Neural crest cell (in vitro differentiated cells): ENCODE measurements at regions not wholly inside any gene's neighbourhood (a gene's known extent, or its start where the extent isn't known, plus 50 kb on each side); places are given as distances from the start of the nearest gene placed in this dataset.

Source experiments
- DNase-seq: peaks from one replicate; pipeline ENCODE4 v3.0.0; 2021; ENCODE audit warnings: low read depth, mixed read lengths, low spot score
- H3K27ac Mint-ChIP-seq: one replicate; pipeline ENCODE4 v1.8.0; 2021; ENCODE audit warnings: mild to moderate bottlenecking, mixed read lengths; ENCODE audit not compliant: unreplicated experiment
- H3K27me3 Mint-ChIP-seq: 2 replicates; pipeline ENCODE4 v1.8.0; 2021; ENCODE audit warnings: low read depth, mild to moderate bottlenecking, mixed read lengths
- H3K36me3 Mint-ChIP-seq: 2 replicates; pipeline ENCODE4 v1.8.0; 2021; ENCODE audit warnings: low read depth, mild to moderate bottlenecking, mixed read lengths
- H3K4me1 Mint-ChIP-seq: 2 replicates; pipeline ENCODE4 v1.8.0; 2021; ENCODE audit warnings: mixed read lengths
- H3K4me3 Mint-ChIP-seq: one replicate; pipeline ENCODE4 v1.8.0; 2021; ENCODE audit warnings: mild to moderate bottlenecking, mixed read lengths
- H3K9me3 Mint-ChIP-seq: 2 replicates; pipeline ENCODE4 v1.8.0; 2021; ENCODE audit warnings: mixed read lengths
- TF ChIP-seq, protein P1 (sequence below): fragments of 200-600 bp; sonication (generic); conservative IDR thresholded peaks from 2 replicates; pipeline ENCODE4 v1.5.0; 2021; ENCODE audit warnings: antibody characterized with exemption, mild to moderate bottlenecking

DNA sequence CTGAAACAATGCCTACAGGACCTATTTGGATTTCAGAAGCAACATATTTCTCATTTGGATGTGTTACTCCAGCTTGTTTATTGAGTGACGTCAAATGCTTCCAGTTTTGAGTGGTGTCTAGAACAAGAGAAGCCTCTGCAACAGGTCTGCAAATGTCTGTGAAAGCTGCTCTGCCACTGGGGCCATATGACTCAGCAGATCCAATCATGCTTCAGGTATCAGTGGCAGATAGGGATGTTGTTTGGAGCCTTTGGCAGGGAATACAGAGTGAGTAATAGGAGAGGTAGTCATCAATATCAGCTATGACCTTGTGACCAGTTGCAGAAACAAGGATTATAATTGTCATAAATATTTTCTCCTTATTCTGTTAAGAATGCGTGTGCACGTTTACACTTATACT lies 141.1 kb upstream of the ZXDA start:
- H3K36me3 Mint-ChIP-seq, result peaks cover 6% of the 10 kb centered on the region
- TF ChIP-seq, protein P1, sequence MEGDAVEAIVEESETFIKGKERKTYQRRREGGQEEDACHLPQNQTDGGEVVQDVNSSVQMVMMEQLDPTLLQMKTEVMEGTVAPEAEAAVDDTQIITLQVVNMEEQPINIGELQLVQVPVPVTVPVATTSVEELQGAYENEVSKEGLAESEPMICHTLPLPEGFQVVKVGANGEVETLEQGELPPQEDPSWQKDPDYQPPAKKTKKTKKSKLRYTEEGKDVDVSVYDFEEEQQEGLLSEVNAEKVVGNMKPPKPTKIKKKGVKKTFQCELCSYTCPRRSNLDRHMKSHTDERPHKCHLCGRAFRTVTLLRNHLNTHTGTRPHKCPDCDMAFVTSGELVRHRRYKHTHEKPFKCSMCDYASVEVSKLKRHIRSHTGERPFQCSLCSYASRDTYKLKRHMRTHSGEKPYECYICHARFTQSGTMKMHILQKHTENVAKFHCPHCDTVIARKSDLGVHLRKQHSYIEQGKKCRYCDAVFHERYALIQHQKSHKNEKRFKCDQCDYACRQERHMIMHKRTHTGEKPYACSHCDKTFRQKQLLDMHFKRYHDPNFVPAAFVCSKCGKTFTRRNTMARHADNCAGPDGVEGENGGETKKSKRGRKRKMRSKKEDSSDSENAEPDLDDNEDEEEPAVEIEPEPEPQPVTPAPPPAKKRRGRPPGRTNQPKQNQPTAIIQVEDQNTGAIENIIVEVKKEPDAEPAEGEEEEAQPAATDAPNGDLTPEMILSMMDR, result no peak
- no peaks in the 10 kb centered on the region for H3K4me1 Mint-ChIP-seq
- peaks cover 27% of the 10 kb centered on the region for H3K9me3 Mint-ChIP-seq
- no peak overlapping the region for H3K27ac Mint-ChIP-seq
- DNase-seq, result no peak
- H3K4me3 Mint-ChIP-seq, result no peak overlapping the region
- H3K27me3 Mint-ChIP-seq, result no peaks in the 10 kb centered on the region

GRCh38 chrX:58044130-58044529 lies 133.9 kb upstream of the ZXDA start:
- Mint-ChIP-seq H3K27me3 (no peaks in the 10 kb centered on the region), H3K27ac (no peak overlapping the region), H3K4me1 (no peaks in the 10 kb centered on the region), H3K36me3 (peaks cover 8% of the 10 kb centered on the region), H3K9me3 (peaks cover 36% of the 10 kb centered on the region), H3K4me3 (no peak overlapping the region)
- TF ChIP-seq, protein P1, result no peak
- no peak for DNase-seq

GRCh38 chrX:58025979-58026378 lies 115.7 kb upstream of the ZXDA start:
- H3K4me1 Mint-ChIP-seq, result no peaks in the 10 kb centered on the region
- DNase-seq, result no peak
- H3K27ac Mint-ChIP-seq, result no peak overlapping the region
- peaks cover 32% of the 10 kb centered on the region for H3K9me3 Mint-ChIP-seq
- TF ChIP-seq, protein P1, result peak; percentile 33
- no peak overlapping the region for H3K4me3 Mint-ChIP-seq
- H3K36me3 Mint-ChIP-seq, result peaks cover 4% of the 10 kb centered on the region
- no peaks in the 10 kb centered on the region for H3K27me3 Mint-ChIP-seq

DNA sequence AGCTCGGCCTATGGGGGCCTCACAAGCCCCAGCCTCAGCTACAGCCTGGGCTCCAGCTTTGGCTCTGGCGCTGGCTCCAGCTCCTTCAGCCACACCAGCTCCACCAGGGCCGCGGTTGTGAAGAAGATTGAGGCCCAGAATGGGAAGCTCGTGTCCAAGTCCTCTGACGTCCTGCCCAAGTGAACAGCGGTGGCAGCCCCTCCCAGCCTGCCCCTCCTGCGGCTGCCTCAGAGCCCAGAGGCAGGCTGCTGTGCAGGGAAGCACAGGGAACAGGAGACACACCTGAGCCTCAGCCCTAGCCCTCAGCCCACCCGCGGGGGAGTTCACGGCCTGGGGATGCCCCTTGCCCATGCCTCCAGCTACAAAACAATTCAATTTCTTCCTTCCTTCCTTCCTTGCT lies 75.7 kb upstream of the ZXDA start:
- no peak for DNase-seq
- TF ChIP-seq, protein P1, result no peak
- Mint-ChIP-seq H3K4me3 (no peak overlapping the region), H3K36me3 (peaks cover 11% of the 10 kb centered on the region), H3K27ac (no peak overlapping the region), H3K27me3 (no peaks in the 10 kb centered on the region), H3K9me3 (peaks cover 23% of the 10 kb centered on the region), H3K4me1 (no peaks in the 10 kb centered on the region)

DNA sequence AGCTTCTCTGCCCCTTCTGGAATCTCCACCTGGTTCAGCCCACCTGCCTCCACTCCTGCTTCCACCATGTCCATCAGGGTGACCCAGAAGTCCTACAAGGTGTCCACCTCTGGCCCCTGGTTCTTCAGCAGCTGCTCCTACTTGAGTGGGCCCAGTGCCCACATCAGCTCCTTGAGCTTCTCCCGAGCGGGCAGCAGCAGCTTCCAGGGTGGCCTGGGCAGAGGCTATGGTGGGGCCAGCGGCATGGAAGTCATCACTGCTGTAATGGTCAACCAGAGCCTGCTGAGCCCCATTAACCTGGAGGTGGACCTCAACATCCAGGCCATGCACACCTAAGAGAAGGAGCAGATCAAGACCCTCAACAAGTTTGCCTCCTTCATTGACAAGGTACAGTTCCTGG lies 74.4 kb upstream of the ZXDA start:
- H3K27me3 Mint-ChIP-seq, result no peaks in the 10 kb centered on the region
- no peak overlapping the region for H3K27ac Mint-ChIP-seq
- H3K9me3 Mint-ChIP-seq, result peaks cover 23% of the 10 kb centered on the region
- H3K4me3 Mint-ChIP-seq, result no peak overlapping the region
- H3K4me1 Mint-ChIP-seq, result no peaks in the 10 kb centered on the region
- peaks cover 11% of the 10 kb centered on the region for H3K36me3 Mint-ChIP-seq
- TF ChIP-seq, protein P1, result no peak
- DNase-seq, result no peak

- Mint-ChIP-seq H3K27ac (no peak overlapping the region), H3K9me3 (peaks cover 6% of the 10 kb centered on the region), H3K27me3 (no peaks in the 10 kb centered on the region), H3K4me3 (no peak overlapping the region), H3K4me1 (no peaks in the 10 kb centered on the region), H3K36me3 (peaks cover 5% of the 10 kb centered on the region)
- TF ChIP-seq, protein P1, result no peak
- no peak for DNase-seq
Observed at GRCh38 chrX:57977992-57978391, 67.7 kb upstream of the ZXDA start.
